ENCODE measurements at regions not wholly inside any gene's neighbourhood (a gene's known extent, or its start where the extent isn't known, plus 50 kb on each side); places are given as distances from the start of the nearest gene placed in this dataset.

DNA sequence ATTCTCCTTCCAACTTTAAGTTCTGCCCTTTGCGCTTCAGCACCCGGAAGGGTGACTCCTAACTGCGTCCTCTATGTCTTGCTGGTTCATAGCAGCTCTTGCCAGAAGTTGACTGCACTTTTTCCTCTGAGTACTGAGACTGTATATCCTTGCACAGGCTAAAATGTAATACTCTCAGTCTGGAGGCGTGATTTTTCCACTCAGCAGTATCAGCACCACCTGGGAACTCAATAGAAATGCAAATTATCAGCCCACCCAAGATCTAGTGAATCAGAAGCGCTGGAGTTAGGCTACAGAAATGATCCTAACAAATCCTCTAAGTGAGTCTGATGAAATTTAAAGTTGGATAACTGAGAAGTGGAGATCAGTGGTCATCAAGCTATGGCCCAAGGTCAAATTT, 1611.9 kb upstream of the SLC10A2 start:
- Histone ChIP-seq H3K4me1 (no peaks in the 10 kb centered on the region), H3K36me3 (no peaks in the 10 kb centered on the region), H3K27ac (no peak overlapping the region), H3K27me3 (no peaks in the 10 kb centered on the region), H3K9me3 (no peaks in the 10 kb centered on the region), H3K4me3 (no peak overlapping the region)
- TF ChIP-seq CTCF (IDR thresholded peaks at IDR 0.05) (no peak), POLR2A (IDR thresholded peaks at IDR 0.05) (no peak), POLR2AphosphoS5 (IDR thresholded peaks at IDR 0.05) (no peak)
- intact Hi-C loops (cut with DNase I; ENCODE audit: low total_unique reads): no loop called here
- no peak for DNase-seq (ENCODE audit: low spot score in 2 of 2)

DNA sequence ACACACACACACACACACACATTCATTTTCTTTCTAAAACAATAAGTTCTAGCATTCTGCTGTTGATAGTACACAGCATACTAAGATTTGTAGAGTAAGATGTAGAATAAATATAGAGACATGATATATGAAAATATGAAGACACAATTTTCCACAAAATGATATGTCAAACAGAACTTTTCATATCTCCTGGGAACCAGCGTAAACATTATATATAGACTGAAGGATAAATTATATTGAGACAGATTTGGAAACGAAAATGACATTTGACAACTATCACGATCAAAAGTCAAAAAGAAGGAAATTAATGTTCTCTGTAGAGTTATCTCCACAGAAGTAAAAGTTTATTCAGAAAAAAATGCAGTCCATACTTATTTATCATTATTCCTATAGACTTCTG, 1605.7 kb upstream of the SLC10A2 start:
- DNase-seq (ENCODE audit: low spot score in 2 of 2): no peak
- Histone ChIP-seq H3K36me3 (no peaks in the 10 kb centered on the region), H3K27me3 (no peaks in the 10 kb centered on the region), H3K9me3 (no peaks in the 10 kb centered on the region), H3K27ac (no peak overlapping the region), H3K4me1 (no peaks in the 10 kb centered on the region), H3K4me3 (no peak overlapping the region)
- intact Hi-C loops (cut with DNase I; ENCODE audit: low total_unique reads): no loop called here
- no peak for TF ChIP-seq POLR2A (IDR thresholded peaks at IDR 0.05)
- no peak for TF ChIP-seq CTCF (IDR thresholded peaks at IDR 0.05)
- no peak for TF ChIP-seq POLR2AphosphoS5 (IDR thresholded peaks at IDR 0.05)

DNA sequence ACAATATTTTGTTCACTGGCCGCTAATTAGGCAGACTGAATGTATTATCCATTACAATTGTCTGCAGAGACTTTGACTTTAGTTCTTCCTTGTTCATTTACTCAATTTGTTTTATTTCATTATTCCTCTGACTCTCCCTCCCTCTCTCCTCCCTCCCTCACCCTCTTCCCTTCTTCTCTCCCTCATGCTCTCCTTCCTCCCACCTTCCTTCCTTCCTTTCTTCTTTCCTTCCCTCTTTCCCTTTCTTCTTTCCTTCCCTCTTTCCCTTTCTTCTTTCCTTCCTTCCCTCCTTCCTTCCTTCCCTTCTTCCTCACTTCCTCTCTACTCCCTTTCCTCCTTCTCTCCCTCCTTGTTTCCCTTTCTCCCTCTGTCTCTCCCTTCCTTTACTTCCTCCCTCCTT, 1591.0 kb upstream of the SLC10A2 start:
- intact Hi-C loops (cut with DNase I; ENCODE audit: low total_unique reads): no loop called here
- Histone ChIP-seq H3K27ac (no peak overlapping the region), H3K4me1 (no peaks in the 10 kb centered on the region), H3K4me3 (no peak overlapping the region), H3K36me3 (no peaks in the 10 kb centered on the region), H3K9me3 (no peaks in the 10 kb centered on the region), H3K27me3 (no peaks in the 10 kb centered on the region)
- no peak for TF ChIP-seq CTCF (IDR thresholded peaks at IDR 0.05)
- no peak for TF ChIP-seq POLR2AphosphoS5 (IDR thresholded peaks at IDR 0.05)
- DNase-seq (ENCODE audit: low spot score in 2 of 2): no peak

DNA sequence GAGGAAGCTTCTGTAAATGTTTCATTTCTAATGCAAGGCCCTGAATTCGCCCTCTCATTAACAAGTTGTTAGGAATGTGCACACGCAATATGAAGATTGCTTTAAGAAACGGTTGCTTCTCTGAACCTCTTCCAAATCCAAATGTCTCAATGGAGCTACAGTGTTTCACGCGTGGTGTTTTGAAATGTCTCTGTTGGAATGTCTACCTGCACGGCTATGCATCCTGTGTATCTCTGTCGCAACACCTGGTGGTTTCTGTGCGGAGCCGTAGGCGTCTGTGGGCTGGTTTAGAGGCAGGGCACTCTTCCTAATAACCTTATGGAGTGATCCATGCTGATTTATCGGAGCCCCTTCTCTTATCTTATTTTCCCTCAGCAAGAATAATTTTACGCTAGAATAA, 1584.2 kb upstream of the SLC10A2 start:
- H3K9me3 ChIP-seq: no peaks in the 10 kb centered on the region
- peak overlapping the region in 1 of 3 donors; percentile 24 for H3K4me3 ChIP-seq
- intact Hi-C loops (cut with DNase I; ENCODE audit: low total_unique reads): no loop called here
- H3K27ac ChIP-seq: no peak overlapping the region
- no peaks in the 10 kb centered on the region for H3K4me1 ChIP-seq
- peak in 1 of 3 donors; percentile 24 for TF ChIP-seq POLR2AphosphoS5 (IDR thresholded peaks at IDR 0.05)
- TF ChIP-seq CTCF (IDR thresholded peaks at IDR 0.05): no peak
- no peak for TF ChIP-seq POLR2A (IDR thresholded peaks at IDR 0.05)
- H3K36me3 ChIP-seq: no peaks in the 10 kb centered on the region
- DNase-seq (ENCODE audit: low spot score in 2 of 2): peak in 1 of 2 donors; percentile 61
- no peaks in the 10 kb centered on the region for H3K27me3 ChIP-seq

GRCh38 chr13:104648291-104648690, 1582.1 kb upstream of the SLC10A2 start:
- Histone ChIP-seq H3K27me3 (no peaks in the 10 kb centered on the region), H3K27ac (no peak overlapping the region), H3K4me3 (no peak overlapping the region), H3K36me3 (no peaks in the 10 kb centered on the region), H3K4me1 (no peaks in the 10 kb centered on the region), H3K9me3 (no peaks in the 10 kb centered on the region)
- no peak for TF ChIP-seq POLR2AphosphoS5 (IDR thresholded peaks at IDR 0.05)
- no peak for TF ChIP-seq CTCF (IDR thresholded peaks at IDR 0.05)
- TF ChIP-seq POLR2A (IDR thresholded peaks at IDR 0.05): no peak
- intact Hi-C loops (cut with DNase I; ENCODE audit: low total_unique reads): no loop called here
- no peak for DNase-seq (ENCODE audit: low spot score in 2 of 2)

All from breast epithelium (tissue), 4 donors.